Transverse colon (tissue), 3 donors: ENCODE measurements at regions not wholly inside any gene's neighbourhood (a gene's known extent, or its start where the extent isn't known, plus 50 kb on each side); places are given as distances from the start of the nearest gene placed in this dataset.

Source experiments
- CTCF ChIP-seq, 5 experiments: fragments of 200-600 bp in 3 of 5; fragments of 450-650 bp in 2 of 5; sonication (generic) in 3 of 5; IDR thresholded peaks; 1 replicate in 2 of 5; 2 replicates in 3 of 5; pipeline ENCODE4 v1.5.1; 2016 to 2017; ENCODE audit warnings: antibody characterized with exemption in 5 of 5, inconsistent platforms in 3 of 5, mild to moderate bottlenecking in 2 of 5, moderate library complexity in 1 of 5
- EP300 ChIP-seq: sonication (generic); formaldehyde crosslinking; IDR thresholded peaks from one replicate; pipeline ENCODE4 v1.6.1; 2017; ENCODE audit warnings: antibody characterized with exemption, low read depth
- POLR2A ChIP-seq: fragments of 450-650 bp; IDR thresholded peaks from one replicate; pipeline ENCODE4 v1.6.1; 2016; ENCODE audit warnings: antibody characterized with exemption, mild to moderate bottlenecking, moderate library complexity

GRCh38 chr5:74946471-74946870 lies 80.3 kb upstream of the FAM169A start:
- TF ChIP-seq CTCF (IDR thresholded peaks at IDR 0.05) (no peak), EP300 (no peak), POLR2A (no peak)
